Transverse colon (tissue), 4 donors: ENCODE measurements at regions not wholly inside any gene's neighbourhood (a gene's known extent, or its start where the extent isn't known, plus 50 kb on each side); places are given as distances from the start of the nearest gene placed in this dataset.

ENCODE experiments used
- DNase-seq: peaks from one replicate; pipeline ENCODE4 v3.0.0-alpha.2; 2019
- H3K27ac ChIP-seq, 4 donors: fragments of 200-600 bp; sonication (generic); 2 replicates each; pipeline ENCODE4 v1.5.1; 2016 to 2018; ENCODE audit warnings: inconsistent platforms in 4 of 4
- H3K27me3 ChIP-seq: fragments of 200-600 bp; sonication (generic); 2 replicates; pipeline ENCODE4 v1.5.1; 2017; ENCODE audit warnings: inconsistent platforms
- H3K36me3 ChIP-seq, 4 donors: fragments of 200-600 bp; sonication (generic); 2 replicates each; pipeline ENCODE4 v1.5.1; 2017 to 2019; ENCODE audit warnings: inconsistent platforms in 4 of 4
- H3K4me1 ChIP-seq, 4 donors: fragments of 200-600 bp; sonication (generic); 2 replicates each; pipeline ENCODE4 v1.5.1; 2017 to 2020; ENCODE audit warnings: inconsistent platforms in 4 of 4
- H3K4me3 ChIP-seq, 4 donors: fragments of 200-600 bp; sonication (generic); 1 replicate in 1 of 4; 2 replicates in 3 of 4; pipeline versions ENCODE4 v1.5.1 to v1.6.1; 2017 to 2019; ENCODE audit warnings: inconsistent platforms in 4 of 4
- H3K9me3 ChIP-seq, 2 donors: fragments of 200-600 bp; sonication (generic); 2 replicates each; pipeline ENCODE4 v1.5.1; 2017 to 2019; ENCODE audit warnings: inconsistent platforms in 2 of 2
- CTCF ChIP-seq, 5 experiments: fragments of 200-600 bp in 3 of 5; fragments of 450-650 bp in 2 of 5; sonication (generic) in 3 of 5; IDR thresholded peaks; 1 replicate in 2 of 5; 2 replicates in 3 of 5; pipeline ENCODE4 v1.5.1; 2016 to 2017; ENCODE audit warnings: antibody characterized with exemption in 5 of 5, inconsistent platforms in 3 of 5, mild to moderate bottlenecking in 2 of 5, moderate library complexity in 1 of 5
- EP300 ChIP-seq: sonication (generic); formaldehyde crosslinking; IDR thresholded peaks from one replicate; pipeline ENCODE4 v1.6.1; 2017; ENCODE audit warnings: antibody characterized with exemption, low read depth
- POLR2A ChIP-seq: fragments of 450-650 bp; IDR thresholded peaks from one replicate; pipeline ENCODE4 v1.6.1; 2016; ENCODE audit warnings: antibody characterized with exemption, mild to moderate bottlenecking, moderate library complexity
- POLR2AphosphoS5 ChIP-seq, 3 donors: sonication (generic); formaldehyde crosslinking; IDR thresholded peaks; one replicate each; pipeline ENCODE4 v1.6.1; 2016; ENCODE audit warnings: antibody characterized with exemption in 3 of 3
- WGBS, 2 donors: methylation state at CpG; one replicate each; pipeline ENCODE4 v1.1.5; 2018; ENCODE audit warnings: low coverage in 1 of 2; 5-methylcytosine and 5-hydroxymethylcytosine counted together
- in situ Hi-C, 4 donors: fragments of 200-750 bp; cut with MboI; loops; one replicate each; pipeline versions ENCODE4 v1.15.0 to v1.15.1; 2017; ENCODE audit warnings: low sequenced_read_pairs in 3 of 4, low pct_ligation_motif_present in 1 of 4, low pct_unique_long_range_greater_than_20kb in 1 of 4
- intact Hi-C: fragments of 100-400 bp; cut with DNase I; formaldehyde crosslinking; loops from one replicate; pipeline ENCODE4 v1.15.1; 2023; ENCODE audit warnings: low total_unique reads

- 71% methylated on average over 14 of the region's 14 CpGs; no CpG with 5 or more reads in 1 of the 2 donors for whole genome bisulfite sequencing, 2 donors
- intact Hi-C loops, result no loop called here
- TF ChIP-seq POLR2A (no peak), CTCF (IDR thresholded peaks at IDR 0.05) (no peak), EP300 (no peak), POLR2AphosphoS5 (IDR thresholded peaks at IDR 0.05) (no peak)
- Histone ChIP-seq H3K9me3 (no peaks in the 10 kb centered on the region), H3K27me3 (peaks cover 57% of the 10 kb centered on the region), H3K27ac (no peak overlapping the region), H3K4me1 (no peaks in the 10 kb centered on the region), H3K4me3 (no peak overlapping the region), H3K36me3 (no peaks in the 10 kb centered on the region)
- no peak for DNase-seq
- in situ Hi-C loops, result loop anchor here in 1 of 4 donors (25.0 kb wide), 1 partner anchor 265 kb away; no protein-coding TSS in a partner anchor
Measured at GRCh38 chr22:45077286-45077685, 67.5 kb upstream of the PHF21B start.

GRCh38 chr22:45077826-45078334 lies 68.1 kb upstream of the PHF21B start:
- H3K27me3 ChIP-seq, result peaks cover 54% of the 10 kb centered on the region
- intact Hi-C loops, result no loop called here
- no peak for DNase-seq
- H3K9me3 ChIP-seq, result no peaks in the 10 kb centered on the region
- no peak overlapping the region for H3K4me3 ChIP-seq
- H3K4me1 ChIP-seq, result no peaks in the 10 kb centered on the region
- H3K27ac ChIP-seq, result no peak overlapping the region
- no peaks in the 10 kb centered on the region for H3K36me3 ChIP-seq
- 62% methylated on average over 25 of the region's 25 CpGs; no CpG with 5 or more reads in 1 of the 2 donors for WGBS, 2 donors
- TF ChIP-seq POLR2AphosphoS5 (IDR thresholded peaks at IDR 0.05) (no peak), EP300 (no peak), POLR2A (no peak), CTCF (IDR thresholded peaks at IDR 0.05) (no peak)
- in situ Hi-C loops, result loop anchor here in 1 of 4 donors (25.0 kb wide), 1 partner anchor 266 kb away; no protein-coding TSS in a partner anchor

- Histone ChIP-seq H3K27ac (no peak overlapping the region), H3K36me3 (no peaks in the 10 kb centered on the region), H3K9me3 (no peaks in the 10 kb centered on the region), H3K4me3 (no peak overlapping the region), H3K27me3 (peaks cover 29% of the 10 kb centered on the region), H3K4me1 (no peaks in the 10 kb centered on the region)
- DNase-seq, result no peak
- in situ Hi-C loops (loop anchor here in 1 of 4 donors (25.0 kb wide), 1 partner anchor 270 kb away; no protein-coding TSS in a partner anchor), intact Hi-C loops (no loop called here)
- TF ChIP-seq POLR2AphosphoS5 (IDR thresholded peaks at IDR 0.05) (no peak), POLR2A (no peak)
- 53 to 60% methylated on average over 4 to 9 of the region's 9 CpGs for whole genome bisulfite sequencing, 2 donors
Measured at GRCh38 chr22:45082795-45083194, 73.0 kb upstream of the PHF21B start.

- no peaks in the 10 kb centered on the region for H3K9me3 ChIP-seq
- WGBS, 2 donors, result 63 to 69% methylated on average over 2 to 6 of the region's 6 CpGs
- no peak for TF ChIP-seq POLR2AphosphoS5 (IDR thresholded peaks at IDR 0.05)
- no peak for TF ChIP-seq POLR2A
- no peak for TF ChIP-seq EP300
- TF ChIP-seq CTCF (IDR thresholded peaks at IDR 0.05), result no peak
- no peak for DNase-seq
- no peak overlapping the region for H3K4me3 ChIP-seq
- no peak overlapping the region for H3K27ac ChIP-seq
- no peaks in the 10 kb centered on the region for H3K4me1 ChIP-seq
- H3K27me3 ChIP-seq, result peaks cover 20% of the 10 kb centered on the region
- no peaks in the 10 kb centered on the region for H3K36me3 ChIP-seq
- intact Hi-C loops (no loop called here), in situ Hi-C loops (loop anchor here in 1 of 4 donors (25.0 kb wide), 1 partner anchor 271 kb away; no protein-coding TSS in a partner anchor)
Measured at GRCh38 chr22:45083659-45084305, 74.0 kb upstream of the PHF21B start.
